ENCODE measurements at regions not wholly inside any gene's neighbourhood (a gene's known extent, or its start where the extent isn't known, plus 50 kb on each side); places are given as distances from the start of the nearest gene placed in this dataset.

GRCh38 chr13:63156816-63157215 lies 1741.2 kb upstream of the PCDH20 start:
- H3K4me1 ChIP-seq (ENCODE audit: insufficient read depth, low read length), result no peaks in the 10 kb centered on the region
- CTCF ChIA-PET, result no interaction called here
- H3K36me3 ChIP-seq (ENCODE audit: insufficient read depth, low read length), result no peaks in the 10 kb centered on the region
- POLR2A ChIA-PET, result no interaction called here
- peaks cover 0 to 8% of the 10 kb centered on the region in 2 experiments for H3K9me3 ChIP-seq (ENCODE audit: control insufficient read depth in 1 of 2, insufficient read depth in 1 of 2, low read length in 2 of 2)
- H3K27ac ChIP-seq (ENCODE audit: low read depth in 1 of 2, low read length in 2 of 2), result no peak overlapping the region
- Mint-ChIP-seq H3K36me3 (ENCODE audit: low read depth) (no peaks in the 10 kb centered on the region), H3K9me3 (peaks cover 13% of the 10 kb centered on the region), H3K4me1 (ENCODE audit: low read depth) (no peaks in the 10 kb centered on the region), H3K27ac (no peak overlapping the region), H3K27me3 (no peaks in the 10 kb centered on the region), H3K4me3 (no peak overlapping the region)
- no peak overlapping the region for H3K4me3 ChIP-seq (ENCODE audit: low read length)
- DNase-seq (no peak), ATAC-seq (ENCODE audit: poor library complexity) (no peak)
- no peaks in the 10 kb centered on the region for H3K27me3 ChIP-seq (ENCODE audit: control insufficient read depth in 1 of 2, insufficient read depth in 2 of 2, low read length in 2 of 2)
- no peak for TF ChIP-seq CTCF (IDR thresholded peaks at IDR 0.05)
- intact Hi-C loops (cut with DNase I, micrococcal nuclease), result no loop called here

- Histone ChIP-seq H3K27ac (ENCODE audit: low read depth in 1 of 2, low read length in 2 of 2) (no peak overlapping the region), H3K27me3 (ENCODE audit: control insufficient read depth in 1 of 2, insufficient read depth in 2 of 2, low read length in 2 of 2) (no peaks in the 10 kb centered on the region), H3K4me1 (ENCODE audit: insufficient read depth, low read length) (no peaks in the 10 kb centered on the region), H3K4me3 (ENCODE audit: low read length) (no peak overlapping the region), H3K36me3 (ENCODE audit: insufficient read depth, low read length) (no peaks in the 10 kb centered on the region), H3K9me3 (ENCODE audit: control insufficient read depth in 1 of 2, insufficient read depth in 1 of 2, low read length in 2 of 2) (peaks cover 0 to 4% of the 10 kb centered on the region in 2 experiments)
- Mint-ChIP-seq H3K27ac (no peak overlapping the region), H3K4me1 (ENCODE audit: low read depth) (no peaks in the 10 kb centered on the region), H3K4me3 (no peak overlapping the region), H3K27me3 (no peaks in the 10 kb centered on the region), H3K9me3 (peaks cover 10% of the 10 kb centered on the region), H3K36me3 (ENCODE audit: low read depth) (no peaks in the 10 kb centered on the region)
- ChIA-PET POLR2A (no interaction called here), CTCF (no interaction called here)
- TF ChIP-seq CTCF (IDR thresholded peaks at IDR 0.05), result no peak
- ATAC-seq (ENCODE audit: poor library complexity) (no peak), DNase-seq (no peak)
- intact Hi-C loops (cut with DNase I, micrococcal nuclease), result no loop called here
These were observed 1733.7 kb upstream of the PCDH20 start for GRCh38 chr13:63149375-63149774.

GRCh38 chr13:63139277-63139676 lies 1723.6 kb upstream of the PCDH20 start:
- ChIA-PET CTCF (no interaction called here), POLR2A (no interaction called here)
- DNase-seq, result no peak
- ATAC-seq (ENCODE audit: poor library complexity), result no peak
- no peak overlapping the region for H3K27ac ChIP-seq (ENCODE audit: low read depth in 1 of 2, low read length in 2 of 2)
- H3K4me1 ChIP-seq (ENCODE audit: insufficient read depth, low read length), result no peaks in the 10 kb centered on the region
- no peaks in the 10 kb centered on the region for H3K36me3 ChIP-seq (ENCODE audit: insufficient read depth, low read length)
- no peaks in the 10 kb centered on the region for H3K27me3 ChIP-seq (ENCODE audit: control insufficient read depth in 1 of 2, insufficient read depth in 2 of 2, low read length in 2 of 2)
- Mint-ChIP-seq H3K4me1 (ENCODE audit: low read depth) (no peaks in the 10 kb centered on the region), H3K27ac (no peak overlapping the region), H3K9me3 (peaks cover 8% of the 10 kb centered on the region), H3K4me3 (no peak overlapping the region), H3K36me3 (ENCODE audit: low read depth) (no peaks in the 10 kb centered on the region), H3K27me3 (no peaks in the 10 kb centered on the region)
- H3K9me3 ChIP-seq (ENCODE audit: control insufficient read depth in 1 of 2, insufficient read depth in 1 of 2, low read length in 2 of 2), result no peaks in the 10 kb centered on the region
- no peak for TF ChIP-seq CTCF (IDR thresholded peaks at IDR 0.05)
- intact Hi-C loops (cut with DNase I, micrococcal nuclease), result no loop called here
- H3K4me3 ChIP-seq (ENCODE audit: low read length), result no peak overlapping the region
